Astrocyte (in vitro differentiated cells and primary cell): ENCODE measurements at regions not wholly inside any gene's neighbourhood (a gene's known extent, or its start where the extent isn't known, plus 50 kb on each side); places are given as distances from the start of the nearest gene placed in this dataset.

Source experiments
- DNase-seq: peaks from one replicate; pipeline ENCODE4 v3.0.0-alpha.2; 2010; ENCODE audit warnings: low read depth
- FAIRE-seq: peaks from 2 replicates; lab custom pipeline; 2011; peaks lifted over from hg19 to GRCh38; lab: Jason Lieb, UNC
- H2AFZ ChIP-seq: 2 replicates; pipeline ENCODE4 v1.6.0; 2012; ENCODE audit warnings: low read depth, low read length, inconsistent platforms
- H3K27ac ChIP-seq: 2 replicates; pipeline ENCODE4 v1.5.1; 2011; ENCODE audit warnings: low read depth, low read length, inconsistent platforms
- H3K27me3 ChIP-seq: 2 replicates; pipeline ENCODE4 v1.6.0; 2011; ENCODE audit warnings: low read length, inconsistent platforms; ENCODE audit not compliant: insufficient read depth
- H3K36me3 ChIP-seq: 2 replicates; pipeline ENCODE4 v1.5.1; 2011; ENCODE audit warnings: low read length, inconsistent platforms; ENCODE audit not compliant: insufficient read depth
- H3K4me1 ChIP-seq: 2 replicates; pipeline ENCODE4 v1.5.1; 2011; ENCODE audit warnings: low read length, inconsistent platforms; ENCODE audit not compliant: insufficient read depth
- H3K4me2 ChIP-seq: 2 replicates; pipeline ENCODE4 v1.6.0; 2012; ENCODE audit warnings: low read length, inconsistent platforms
- H3K4me3 ChIP-seq: 2 replicates; pipeline ENCODE4 v1.5.1; 2011; ENCODE audit warnings: low read depth, mild to moderate bottlenecking, low read length, inconsistent platforms; ENCODE audit not compliant: insufficient read depth
- H3K79me2 ChIP-seq: 2 replicates; pipeline ENCODE4 v1.6.0; 2012; ENCODE audit warnings: mild to moderate bottlenecking, low read length, inconsistent platforms; ENCODE audit not compliant: insufficient read depth
- H3K9ac ChIP-seq: 2 replicates; pipeline ENCODE4 v1.6.0; 2012; ENCODE audit warnings: mild to moderate bottlenecking, low read length, inconsistent platforms
- H3K9me3 ChIP-seq: 2 replicates; pipeline ENCODE4 v1.5.1; 2012; ENCODE audit warnings: low read depth, mild to moderate bottlenecking, low read length, inconsistent platforms; ENCODE audit not compliant: insufficient read depth
- H4K20me1 ChIP-seq: 2 replicates; pipeline ENCODE4 v1.6.0; 2012; ENCODE audit warnings: low read length, inconsistent platforms; ENCODE audit not compliant: insufficient read depth
- H3K27ac Mint-ChIP-seq: one replicate; pipeline ENCODE4 v1.8.0; 2021; ENCODE audit warnings: mild to moderate bottlenecking, mixed read lengths; ENCODE audit not compliant: unreplicated experiment
- H3K27me3 Mint-ChIP-seq: one replicate; pipeline ENCODE4 v1.8.0; 2021; ENCODE audit warnings: low read depth, mixed read lengths; ENCODE audit not compliant: unreplicated experiment
- H3K36me3 Mint-ChIP-seq: one replicate; pipeline ENCODE4 v1.8.0; 2021; ENCODE audit warnings: low read depth, mixed read lengths; ENCODE audit not compliant: unreplicated experiment
- H3K4me1 Mint-ChIP-seq: one replicate; pipeline ENCODE4 v1.8.0; 2021; ENCODE audit warnings: low read depth, mixed read lengths; ENCODE audit not compliant: unreplicated experiment
- H3K4me3 Mint-ChIP-seq: one replicate; pipeline ENCODE4 v1.8.0; 2021; ENCODE audit warnings: mild to moderate bottlenecking, moderate library complexity, mixed read lengths; ENCODE audit not compliant: unreplicated experiment
- H3K9me3 Mint-ChIP-seq: one replicate; pipeline ENCODE4 v1.8.0; 2021; ENCODE audit warnings: mild to moderate bottlenecking, mixed read lengths; ENCODE audit not compliant: unreplicated experiment
- EZH2 ChIP-seq: IDR thresholded peaks from 2 replicates; pipeline ENCODE4 v1.6.1; 2012; ENCODE audit warnings: mild to moderate bottlenecking, low read length, inconsistent platforms; ENCODE audit not compliant: insufficient read depth
- TF ChIP-seq, protein P1 (sequence below): IDR thresholded peaks from 2 replicates; pipeline ENCODE4 v1.5.1; 2011; ENCODE audit warnings: low read depth, mild to moderate bottlenecking, inconsistent platforms, low read length, moderate library complexity; ENCODE audit not compliant: insufficient read depth

GRCh38 chr2:7444626-7445025 is 527.4 kb downstream of the RNF144A start:
- H3K27ac Mint-ChIP-seq = no peak overlapping the region
- Histone ChIP-seq H3K27ac (no peak overlapping the region), H3K4me2 (no peak overlapping the region), H4K20me1 (no peaks in the 10 kb centered on the region), H3K9ac (no peak overlapping the region), H3K4me1 (no peaks in the 10 kb centered on the region), H3K36me3 (no peaks in the 10 kb centered on the region), H3K9me3 (no peaks in the 10 kb centered on the region), H3K27me3 (no peaks in the 10 kb centered on the region), H2AFZ (no peak overlapping the region), H3K79me2 (no peaks in the 10 kb centered on the region), H3K4me3 (no peak overlapping the region)
- TF ChIP-seq, protein P1, sequence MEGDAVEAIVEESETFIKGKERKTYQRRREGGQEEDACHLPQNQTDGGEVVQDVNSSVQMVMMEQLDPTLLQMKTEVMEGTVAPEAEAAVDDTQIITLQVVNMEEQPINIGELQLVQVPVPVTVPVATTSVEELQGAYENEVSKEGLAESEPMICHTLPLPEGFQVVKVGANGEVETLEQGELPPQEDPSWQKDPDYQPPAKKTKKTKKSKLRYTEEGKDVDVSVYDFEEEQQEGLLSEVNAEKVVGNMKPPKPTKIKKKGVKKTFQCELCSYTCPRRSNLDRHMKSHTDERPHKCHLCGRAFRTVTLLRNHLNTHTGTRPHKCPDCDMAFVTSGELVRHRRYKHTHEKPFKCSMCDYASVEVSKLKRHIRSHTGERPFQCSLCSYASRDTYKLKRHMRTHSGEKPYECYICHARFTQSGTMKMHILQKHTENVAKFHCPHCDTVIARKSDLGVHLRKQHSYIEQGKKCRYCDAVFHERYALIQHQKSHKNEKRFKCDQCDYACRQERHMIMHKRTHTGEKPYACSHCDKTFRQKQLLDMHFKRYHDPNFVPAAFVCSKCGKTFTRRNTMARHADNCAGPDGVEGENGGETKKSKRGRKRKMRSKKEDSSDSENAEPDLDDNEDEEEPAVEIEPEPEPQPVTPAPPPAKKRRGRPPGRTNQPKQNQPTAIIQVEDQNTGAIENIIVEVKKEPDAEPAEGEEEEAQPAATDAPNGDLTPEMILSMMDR = no peak
- TF ChIP-seq EZH2 = no peak
- H3K4me1 Mint-ChIP-seq = peaks cover 3% of the 10 kb centered on the region
- FAIRE-seq (no peak), DNase-seq (no peak)
- H3K36me3 Mint-ChIP-seq = no peaks in the 10 kb centered on the region
- no peak overlapping the region for H3K4me3 Mint-ChIP-seq
- H3K9me3 Mint-ChIP-seq = no peaks in the 10 kb centered on the region
- no peaks in the 10 kb centered on the region for H3K27me3 Mint-ChIP-seq

DNA sequence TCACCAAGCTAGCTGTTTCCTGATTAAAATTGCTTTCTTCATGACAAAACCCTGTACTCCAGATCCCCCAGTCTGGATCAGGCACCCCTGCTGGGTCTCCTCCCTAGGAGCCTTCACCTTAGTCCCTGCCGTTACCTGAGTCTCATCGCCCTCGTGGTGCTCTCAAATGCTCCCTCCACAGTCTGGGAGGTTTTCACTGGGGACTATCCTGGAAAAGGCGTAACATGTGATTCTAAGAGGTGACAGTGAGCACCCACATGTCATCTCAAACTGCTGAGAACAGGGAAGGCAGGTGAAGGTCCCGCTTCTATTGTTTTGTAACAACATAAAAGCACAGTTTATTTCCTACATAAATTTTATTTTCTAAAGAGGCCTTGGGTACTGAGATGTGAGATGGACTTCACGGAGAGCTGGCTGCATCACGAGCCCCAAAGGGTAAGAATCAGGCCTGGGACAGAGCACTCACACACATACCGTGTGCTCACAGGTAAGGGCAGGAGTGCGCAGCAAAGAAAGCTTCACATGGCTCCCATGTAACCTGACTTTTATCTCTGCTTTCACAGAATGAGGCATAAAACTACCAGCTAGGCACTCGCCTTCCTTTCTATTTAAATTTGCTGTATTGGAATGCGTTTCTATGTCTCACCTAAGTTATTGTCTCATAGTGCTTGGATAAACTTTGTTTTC is 531.5 kb downstream of the RNF144A start:
- Histone ChIP-seq H4K20me1 (no peaks in the 10 kb centered on the region), H3K79me2 (no peaks in the 10 kb centered on the region), H3K9me3 (no peaks in the 10 kb centered on the region), H3K4me3 (no peak overlapping the region), H3K9ac (no peak overlapping the region), H2AFZ (no peak overlapping the region), H3K4me2 (no peak overlapping the region), H3K27ac (no peak overlapping the region), H3K27me3 (no peaks in the 10 kb centered on the region), H3K4me1 (no peaks in the 10 kb centered on the region), H3K36me3 (no peaks in the 10 kb centered on the region)
- H3K27me3 Mint-ChIP-seq = no peaks in the 10 kb centered on the region
- no peaks in the 10 kb centered on the region for H3K9me3 Mint-ChIP-seq
- peaks cover 8% of the 10 kb centered on the region for H3K4me1 Mint-ChIP-seq
- TF ChIP-seq, protein P1 = no peak
- no peak for TF ChIP-seq EZH2
- no peak overlapping the region for H3K4me3 Mint-ChIP-seq
- no peak for DNase-seq
- H3K27ac Mint-ChIP-seq = no peak overlapping the region
- no peak for FAIRE-seq
- H3K36me3 Mint-ChIP-seq = no peaks in the 10 kb centered on the region

GRCh38 chr2:7449298-7449697 is 532.1 kb downstream of the RNF144A start:
- no peak for DNase-seq
- Histone ChIP-seq H4K20me1 (no peaks in the 10 kb centered on the region), H3K27ac (no peak overlapping the region), H3K4me1 (no peaks in the 10 kb centered on the region), H3K79me2 (no peaks in the 10 kb centered on the region), H3K9me3 (no peaks in the 10 kb centered on the region), H3K9ac (no peak overlapping the region), H3K27me3 (no peaks in the 10 kb centered on the region), H3K36me3 (no peaks in the 10 kb centered on the region), H2AFZ (no peak overlapping the region), H3K4me2 (no peak overlapping the region), H3K4me3 (no peak overlapping the region)
- no peak for FAIRE-seq
- H3K27ac Mint-ChIP-seq = no peak overlapping the region
- peaks cover 8% of the 10 kb centered on the region for H3K4me1 Mint-ChIP-seq
- H3K27me3 Mint-ChIP-seq = no peaks in the 10 kb centered on the region
- TF ChIP-seq EZH2 = no peak
- H3K36me3 Mint-ChIP-seq = no peaks in the 10 kb centered on the region
- no peaks in the 10 kb centered on the region for H3K9me3 Mint-ChIP-seq
- H3K4me3 Mint-ChIP-seq = no peak overlapping the region
